ENCODE measurements at regions not wholly inside any gene's neighbourhood (a gene's known extent, or its start where the extent isn't known, plus 50 kb on each side); places are given as distances from the start of the nearest gene placed in this dataset.

- no peak for DNase-seq
Measured at GRCh38 chr2:23128684-23129292, 256.2 kb upstream of the KLHL29 start.

DNA sequence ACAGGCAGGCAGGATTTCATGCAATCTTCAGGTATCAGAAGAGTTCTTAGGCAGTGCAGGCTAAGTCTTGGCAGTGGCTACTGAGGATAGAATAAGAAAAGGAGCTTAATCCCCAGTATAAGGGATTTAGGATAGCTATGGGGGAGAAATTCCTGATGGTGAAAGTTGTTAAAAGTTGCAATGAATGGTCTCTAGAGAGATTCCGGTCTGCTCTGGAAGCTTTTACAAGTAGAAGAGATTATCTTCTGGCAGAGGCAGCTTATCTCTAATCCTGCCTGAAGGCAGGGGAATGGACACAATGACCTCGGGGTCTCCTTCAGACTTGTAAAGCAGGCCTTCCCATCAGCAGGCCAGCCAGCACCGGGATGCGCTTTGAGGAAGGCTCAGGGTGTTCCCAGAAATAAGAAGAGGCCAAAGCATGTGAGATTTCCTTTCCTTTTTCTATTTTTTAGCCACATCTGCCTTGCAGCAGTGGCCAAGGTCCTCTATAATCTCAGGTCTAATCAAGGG lies 253.9 kb upstream of the KLHL29 start:
- DNase-seq = no peak

DNA sequence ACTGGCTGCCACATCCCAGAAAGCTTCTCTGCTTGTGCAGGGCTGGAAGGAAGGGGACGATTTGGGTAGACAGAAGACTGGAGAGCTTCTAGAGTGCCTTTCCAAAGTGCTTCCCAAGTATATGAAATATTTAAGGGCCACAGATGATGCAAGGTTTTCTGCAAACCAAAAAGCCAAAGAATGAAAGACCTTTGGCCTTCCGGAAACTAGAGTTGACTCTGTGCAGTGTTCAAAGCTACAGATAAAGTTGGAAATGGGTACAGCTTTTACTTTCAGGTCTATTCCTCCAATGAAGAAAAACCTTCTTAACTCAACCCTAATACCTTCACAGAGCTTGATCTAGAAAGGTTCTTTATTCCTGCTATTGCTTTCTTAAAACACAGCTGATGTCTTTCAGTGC lies 253.0 kb upstream of the KLHL29 start:
- DNase-seq = no peak

- no peak for DNase-seq
Measured at GRCh38 chr2:23132823-23133595, 252.0 kb upstream of the KLHL29 start.

DNA sequence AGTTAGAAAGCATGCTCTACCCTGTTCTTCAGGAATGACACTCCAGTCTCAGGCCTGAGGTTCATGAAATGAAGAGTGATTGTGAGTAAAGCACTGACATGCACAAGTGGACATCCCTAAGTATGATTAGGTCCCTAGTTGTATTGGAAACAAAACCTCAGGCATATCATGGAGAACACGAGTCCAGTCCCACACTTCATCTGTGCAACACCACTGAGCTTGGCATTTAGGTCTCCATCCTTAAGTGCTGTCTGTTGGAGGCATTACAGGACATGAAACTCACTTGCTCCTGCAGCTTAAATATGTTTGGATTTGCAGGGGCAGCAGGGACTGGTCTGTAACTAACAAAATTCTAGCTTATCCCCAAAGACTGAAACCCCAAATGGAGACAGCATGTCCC lies 250.3 kb upstream of the KLHL29 start:
- DNase-seq = no peak

DNA sequence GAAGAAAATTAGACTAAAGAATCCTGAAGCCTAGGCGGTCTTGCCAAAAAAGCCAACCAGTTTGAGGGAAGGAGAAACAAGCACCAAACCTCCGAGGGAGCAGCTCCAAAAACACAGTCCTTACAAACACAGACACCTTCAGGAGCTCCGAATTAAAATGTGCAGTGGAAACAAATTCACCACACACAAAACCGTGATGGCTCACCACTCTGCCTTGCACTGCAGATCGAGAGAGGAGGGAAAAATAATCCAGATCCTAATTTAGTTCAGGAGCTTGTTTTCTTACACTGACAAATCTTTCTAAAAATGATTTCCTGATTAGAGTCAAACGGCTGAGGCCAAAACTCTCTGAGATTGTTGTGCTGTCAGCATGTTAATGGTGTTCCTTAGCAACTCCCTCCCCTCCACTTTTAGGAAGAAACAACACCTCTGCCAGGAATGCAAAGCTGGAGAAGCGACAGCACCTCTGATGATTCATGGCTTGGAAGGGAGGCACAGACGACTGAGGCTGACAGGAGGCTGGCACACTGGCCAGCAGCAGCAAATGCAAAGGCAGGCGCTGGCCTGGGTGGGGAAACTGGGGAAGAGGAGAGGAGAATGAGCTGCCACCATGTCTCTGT lies 249.4 kb upstream of the KLHL29 start:
- DNase-seq = no peak

DNA sequence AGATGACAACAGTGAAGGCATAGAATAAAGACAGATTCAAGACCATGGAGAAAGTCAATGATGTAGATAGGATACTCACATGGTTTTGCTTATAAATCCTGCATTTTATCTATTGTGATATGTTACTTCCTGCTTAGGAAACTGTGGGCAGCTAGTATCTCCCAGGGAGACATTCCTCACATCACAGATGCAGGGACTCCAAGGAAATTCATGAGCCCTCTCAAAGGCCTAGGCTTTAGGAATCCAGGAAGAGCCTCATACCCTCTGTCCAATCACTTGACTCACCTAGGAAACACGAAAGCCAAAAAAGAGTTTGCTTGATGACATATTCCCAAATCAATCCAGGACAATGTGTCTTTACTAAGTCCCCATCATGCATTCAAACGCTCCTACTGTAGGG lies 247.8 kb upstream of the KLHL29 start:
- DNase-seq = no peak

DNA sequence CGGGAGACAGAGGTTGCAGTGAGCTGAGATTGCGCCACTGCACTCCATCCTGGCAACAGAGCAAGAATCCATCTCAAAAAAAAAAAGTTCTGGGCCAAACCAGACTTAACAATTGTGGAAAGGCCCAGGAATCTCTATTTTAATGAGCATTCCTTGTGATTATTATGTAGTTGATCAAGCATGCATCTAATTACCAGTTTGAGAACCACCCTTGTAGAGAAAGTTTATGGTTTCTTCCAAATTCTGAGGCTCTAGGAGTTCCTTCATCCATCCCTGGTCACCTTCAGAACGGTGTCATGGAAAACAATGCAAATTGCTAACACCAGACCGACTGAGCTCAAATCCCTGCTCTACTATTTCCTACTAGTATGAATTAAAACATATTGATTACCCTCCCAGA lies 246.3 kb upstream of the KLHL29 start:
- DNase-seq = no peak

DNA sequence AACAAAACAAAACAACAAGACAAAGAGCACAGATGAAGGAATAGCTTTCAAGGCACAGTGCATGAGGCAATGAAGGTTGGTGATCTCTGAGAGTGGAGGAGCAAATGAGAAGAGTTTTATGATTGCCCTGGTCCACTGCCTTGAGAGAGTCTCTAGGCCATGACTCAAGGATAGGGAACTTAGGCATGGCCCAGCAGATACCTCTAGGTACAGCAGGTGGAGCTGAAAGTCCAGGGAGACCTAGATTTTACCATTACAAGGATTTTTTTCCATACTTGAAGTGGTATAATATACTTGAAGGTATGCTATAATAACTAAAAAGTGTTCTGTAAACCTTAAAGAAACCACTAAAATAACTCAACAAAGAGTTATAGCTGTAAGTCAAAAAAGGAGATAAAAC lies 239.5 kb upstream of the KLHL29 start:
- no peak for DNase-seq

- DNase-seq = no peak
Measured at GRCh38 chr2:23146011-23146410, 239.0 kb upstream of the KLHL29 start.

- DNase-seq = no peak
Measured at GRCh38 chr2:23148342-23148741, 236.6 kb upstream of the KLHL29 start.

DNA sequence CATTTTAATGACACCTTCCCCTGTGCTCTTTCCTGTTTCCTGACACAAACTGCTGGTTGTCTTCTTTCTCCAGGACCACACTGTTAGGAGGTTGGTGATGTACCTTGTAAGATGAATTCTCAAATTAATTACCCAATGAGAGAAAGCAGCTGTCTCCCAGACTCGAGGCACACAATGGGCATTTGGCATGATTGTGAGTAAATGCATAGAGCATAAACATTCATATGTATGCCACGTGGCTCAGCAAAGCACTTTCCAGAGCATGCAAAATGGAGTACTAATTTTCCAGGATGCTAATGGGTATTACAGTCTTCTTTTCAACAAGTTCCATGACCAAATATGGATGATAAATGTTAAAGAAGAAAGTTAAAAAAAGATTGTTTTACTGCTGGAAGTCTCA lies 235.2 kb upstream of the KLHL29 start:
- DNase-seq = no peak

DNA sequence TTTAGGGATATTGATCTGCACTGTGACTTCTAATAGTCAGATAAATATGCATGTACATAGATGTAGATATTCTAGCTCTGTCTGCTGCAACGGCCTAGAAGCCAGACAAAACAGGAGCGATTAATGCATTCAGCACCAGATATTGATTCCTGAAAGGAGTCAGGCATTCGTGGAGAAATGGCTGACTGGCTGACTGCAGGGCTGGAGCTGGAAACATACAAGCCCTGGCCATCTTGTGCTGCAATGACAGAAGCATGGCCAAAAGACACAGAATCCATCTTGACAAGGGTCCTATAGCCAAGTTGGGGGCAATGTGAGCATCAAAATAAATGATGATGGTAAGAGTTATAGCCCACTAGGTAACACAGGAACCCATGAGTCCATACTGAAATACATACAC lies 231.5 kb upstream of the KLHL29 start:
- DNase-seq = no peak

- DNase-seq = no peak
Measured at GRCh38 chr2:23155022-23155421, 230.0 kb upstream of the KLHL29 start.

DNA sequence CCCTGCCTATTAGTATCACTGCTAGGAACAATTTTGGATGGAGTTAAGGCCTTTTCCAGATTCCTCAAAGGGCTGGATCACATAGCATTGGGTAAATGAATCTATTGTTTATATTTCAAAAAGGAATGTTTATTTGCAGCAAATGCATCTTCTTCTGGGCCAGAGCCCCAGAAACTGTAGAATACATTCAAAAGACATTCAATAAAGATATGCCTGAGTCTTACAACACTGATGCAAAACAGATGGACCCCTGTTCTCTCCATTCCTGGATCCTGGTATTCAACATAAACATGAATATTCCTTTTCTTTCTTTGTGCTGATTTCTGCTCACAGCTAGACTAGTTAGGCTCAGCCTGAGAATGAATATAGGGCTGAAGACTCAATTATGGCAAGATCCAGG lies 227.2 kb upstream of the KLHL29 start:
- no peak for DNase-seq

DNA sequence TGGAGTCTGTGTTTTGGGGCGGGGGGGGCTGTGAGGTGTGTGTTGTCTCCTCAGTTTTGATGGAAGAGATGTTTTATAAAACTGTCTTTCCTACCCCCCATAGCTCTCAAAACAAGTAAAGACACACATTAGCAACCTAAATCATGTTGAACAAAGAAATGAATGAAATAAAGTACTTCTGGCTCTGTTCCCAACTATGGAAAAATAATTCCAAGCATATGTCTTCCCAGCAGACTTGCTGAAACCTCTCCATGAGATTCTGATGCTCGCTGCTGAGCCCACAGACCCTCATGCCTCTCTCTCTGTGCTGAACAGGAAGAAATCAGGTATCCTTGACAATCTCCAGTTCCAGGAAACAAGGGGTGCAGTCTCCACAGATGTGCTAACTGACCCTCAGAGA lies 226.7 kb upstream of the KLHL29 start:
- no peak for DNase-seq

DNA sequence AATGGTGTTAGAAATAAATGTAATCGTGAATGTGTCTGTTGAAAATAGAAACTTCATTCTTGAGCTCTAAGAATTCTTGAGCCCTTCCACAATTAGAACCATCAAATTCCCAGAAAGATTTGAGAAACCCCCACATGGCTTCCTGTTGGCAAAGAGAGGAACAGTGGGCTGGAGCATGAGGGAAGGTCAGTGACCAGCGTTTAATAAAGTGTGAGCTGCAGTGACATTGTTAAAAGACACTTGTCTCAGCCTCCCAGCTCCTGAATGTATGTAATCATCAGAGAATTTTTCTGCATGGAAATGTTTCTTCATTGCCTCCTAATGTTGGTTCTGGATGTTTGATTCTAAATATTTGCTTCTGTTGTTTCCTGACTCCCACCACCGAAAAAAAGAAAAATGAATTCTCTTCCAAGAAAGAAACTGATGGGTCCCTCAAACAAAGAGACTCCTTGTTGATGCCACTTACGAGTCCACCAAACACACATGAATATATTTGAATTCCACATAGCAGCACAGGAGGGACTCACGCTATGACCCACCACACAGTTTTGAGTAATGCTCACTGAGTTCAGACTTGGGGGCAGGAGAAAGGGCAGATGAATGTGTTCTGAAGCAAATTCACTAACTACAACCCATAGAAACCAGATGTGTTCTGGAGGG lies 225.1 kb upstream of the KLHL29 start:
- no peak for DNase-seq

GRCh38 chr2:23164173-23164572 lies 220.8 kb upstream of the KLHL29 start:
- no peak for DNase-seq

DNA sequence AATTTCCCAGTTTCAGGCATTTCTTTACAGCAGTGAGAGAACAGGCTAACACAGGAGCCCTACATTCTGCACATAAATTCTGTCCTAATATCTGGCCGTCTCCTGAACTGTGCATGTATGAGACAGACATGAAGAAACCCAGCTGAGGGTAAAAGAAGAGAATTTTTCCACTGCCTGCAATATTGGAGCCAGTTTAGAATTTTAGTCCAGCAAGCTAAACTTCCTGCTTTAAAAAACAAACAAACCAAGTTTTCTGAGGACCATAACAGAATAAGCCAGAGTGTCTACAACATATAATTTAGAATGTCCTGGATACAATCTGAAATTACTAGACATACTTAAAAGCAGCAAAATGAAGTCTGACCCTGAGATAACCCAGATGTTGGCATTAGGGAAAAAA lies 215.1 kb upstream of the KLHL29 start:
- no peak for DNase-seq

GRCh38 chr2:23171108-23171507 lies 213.9 kb upstream of the KLHL29 start:
- DNase-seq = no peak

DNA sequence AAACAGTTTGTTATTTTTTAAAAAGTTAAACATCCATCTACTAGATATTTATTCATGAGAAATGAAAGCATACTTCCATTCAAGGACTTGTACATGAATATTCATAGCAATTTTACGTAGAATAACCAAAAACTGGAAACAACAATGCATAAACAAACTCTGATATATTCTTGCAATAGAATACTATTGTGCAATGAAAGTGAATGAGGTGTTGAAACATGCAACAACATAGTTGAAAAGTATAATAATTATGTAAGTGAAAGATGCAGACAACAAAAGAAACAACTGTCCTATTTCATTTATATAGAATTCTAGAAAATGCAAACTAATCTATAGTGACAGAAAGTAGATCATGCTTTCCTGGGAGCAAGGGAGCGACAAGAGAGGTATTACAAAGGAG lies 206.6 kb upstream of the KLHL29 start:
- no peak for DNase-seq

DNA sequence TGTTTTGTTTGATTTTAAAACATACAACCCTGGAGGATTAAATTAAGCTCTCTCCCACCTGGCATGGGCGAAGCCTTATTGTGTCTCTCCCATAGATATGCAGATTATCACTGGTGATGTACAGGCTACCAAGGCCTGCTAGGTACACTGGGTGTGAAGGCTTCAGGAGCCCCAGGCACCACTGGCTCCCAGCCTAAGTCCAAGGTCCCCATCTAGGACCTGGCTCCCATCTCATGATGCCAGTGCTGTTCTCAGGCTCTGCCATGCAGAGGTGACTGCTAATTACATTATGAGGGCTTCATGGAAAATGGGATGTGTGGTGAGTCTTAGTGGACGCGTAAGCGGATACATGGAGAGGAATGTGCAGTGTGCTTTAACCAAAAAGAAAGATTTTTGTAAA lies 201.2 kb upstream of the KLHL29 start:
- no peak for DNase-seq

DNA sequence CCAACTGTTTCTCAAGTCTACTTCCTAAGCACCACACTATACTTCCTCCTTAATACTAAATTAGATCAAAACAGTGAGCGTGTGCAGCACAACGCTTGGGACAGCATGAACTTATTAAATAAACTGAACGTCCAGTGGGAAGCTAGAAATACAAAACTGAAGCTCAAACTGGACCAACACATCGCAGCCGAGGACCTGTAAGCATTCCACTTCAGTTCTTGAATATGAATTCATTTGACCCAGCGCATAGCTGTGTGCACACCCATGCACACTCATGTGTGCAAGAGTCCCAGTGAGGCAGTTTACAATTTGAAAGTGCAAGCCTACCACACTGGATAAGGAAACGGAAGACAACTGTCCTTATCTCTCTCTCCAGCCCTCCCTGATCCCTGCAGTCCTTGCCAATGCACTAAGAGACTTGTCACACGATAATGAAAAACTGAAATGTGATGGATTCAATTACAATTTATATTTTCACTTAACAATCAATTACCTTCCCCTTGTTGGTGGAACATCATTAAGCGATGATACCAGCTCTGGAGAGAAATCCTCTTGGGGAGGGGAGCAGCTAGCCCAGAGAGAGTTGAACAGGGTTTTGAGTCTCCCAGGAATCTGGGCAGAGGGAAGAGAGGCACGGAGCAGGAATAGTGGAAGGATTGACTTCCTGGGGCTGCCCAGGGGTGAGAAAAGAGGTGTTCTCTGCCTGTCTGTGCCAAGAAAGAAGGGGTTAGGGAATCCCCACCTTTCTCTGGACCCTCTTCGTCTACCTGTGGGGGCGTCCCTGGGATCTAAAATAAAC lies 186.5 kb upstream of the KLHL29 start:
- no peak for DNase-seq
